B cell (primary cell): ENCODE measurements at regions not wholly inside any gene's neighbourhood (a gene's known extent, or its start where the extent isn't known, plus 50 kb on each side); places are given as distances from the start of the nearest gene placed in this dataset.

Experiments used
- EZH2 ChIP-seq: IDR thresholded peaks from 2 replicates; pipeline ENCODE4 v1.6.1; 2012; ENCODE audit warnings: borderline replicate concordance, low read depth, mild to moderate bottlenecking, moderate library complexity, low read length; ENCODE audit not compliant: insufficient read depth, poor library complexity, severe bottlenecking
- TF ChIP-seq, protein P1 (sequence below): fragments of 200-600 bp; IDR thresholded peaks from one replicate; pipeline ENCODE4 v1.8.0; 2022; ENCODE audit warnings: antibody characterized with exemption, mild to moderate bottlenecking

- TF ChIP-seq, protein P1, sequence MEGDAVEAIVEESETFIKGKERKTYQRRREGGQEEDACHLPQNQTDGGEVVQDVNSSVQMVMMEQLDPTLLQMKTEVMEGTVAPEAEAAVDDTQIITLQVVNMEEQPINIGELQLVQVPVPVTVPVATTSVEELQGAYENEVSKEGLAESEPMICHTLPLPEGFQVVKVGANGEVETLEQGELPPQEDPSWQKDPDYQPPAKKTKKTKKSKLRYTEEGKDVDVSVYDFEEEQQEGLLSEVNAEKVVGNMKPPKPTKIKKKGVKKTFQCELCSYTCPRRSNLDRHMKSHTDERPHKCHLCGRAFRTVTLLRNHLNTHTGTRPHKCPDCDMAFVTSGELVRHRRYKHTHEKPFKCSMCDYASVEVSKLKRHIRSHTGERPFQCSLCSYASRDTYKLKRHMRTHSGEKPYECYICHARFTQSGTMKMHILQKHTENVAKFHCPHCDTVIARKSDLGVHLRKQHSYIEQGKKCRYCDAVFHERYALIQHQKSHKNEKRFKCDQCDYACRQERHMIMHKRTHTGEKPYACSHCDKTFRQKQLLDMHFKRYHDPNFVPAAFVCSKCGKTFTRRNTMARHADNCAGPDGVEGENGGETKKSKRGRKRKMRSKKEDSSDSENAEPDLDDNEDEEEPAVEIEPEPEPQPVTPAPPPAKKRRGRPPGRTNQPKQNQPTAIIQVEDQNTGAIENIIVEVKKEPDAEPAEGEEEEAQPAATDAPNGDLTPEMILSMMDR, result no peak
- TF ChIP-seq EZH2, result no peak
These were observed 102.5 kb downstream of the EFNB1 start for GRCh38 chrX:68931345-68931744.
